A673 (cell line): ENCODE measurements at regions not wholly inside any gene's neighbourhood (a gene's known extent, or its start where the extent isn't known, plus 50 kb on each side); places are given as distances from the start of the nearest gene placed in this dataset.

ENCODE experiments used
- EZH2 ChIP-seq: fragments of 200-600 bp; sonication (generic); IDR thresholded peaks from 2 replicates; pipeline ENCODE4 v1.6.1; 2017; ENCODE audit warnings: borderline replicate concordance, low read depth, mild to moderate bottlenecking, mixed read lengths, antibody characterized with exemption, low read length; ENCODE audit not compliant: poor library complexity, severe bottlenecking
- TF ChIP-seq, protein P1 (sequence below): fragments of 300-800, 200-600 bp; sonication (generic); conservative IDR thresholded peaks from 2 replicates; pipeline ENCODE4 v1.5.1; 2017; ENCODE audit warnings: low read depth, mild to moderate bottlenecking, antibody characterized with exemption, low read length, moderate library complexity, mixed read lengths

GRCh38 chr3:103513003-103513402 lies 1078.2 kb downstream of the ZPLD1 start:
- TF ChIP-seq, protein P1, sequence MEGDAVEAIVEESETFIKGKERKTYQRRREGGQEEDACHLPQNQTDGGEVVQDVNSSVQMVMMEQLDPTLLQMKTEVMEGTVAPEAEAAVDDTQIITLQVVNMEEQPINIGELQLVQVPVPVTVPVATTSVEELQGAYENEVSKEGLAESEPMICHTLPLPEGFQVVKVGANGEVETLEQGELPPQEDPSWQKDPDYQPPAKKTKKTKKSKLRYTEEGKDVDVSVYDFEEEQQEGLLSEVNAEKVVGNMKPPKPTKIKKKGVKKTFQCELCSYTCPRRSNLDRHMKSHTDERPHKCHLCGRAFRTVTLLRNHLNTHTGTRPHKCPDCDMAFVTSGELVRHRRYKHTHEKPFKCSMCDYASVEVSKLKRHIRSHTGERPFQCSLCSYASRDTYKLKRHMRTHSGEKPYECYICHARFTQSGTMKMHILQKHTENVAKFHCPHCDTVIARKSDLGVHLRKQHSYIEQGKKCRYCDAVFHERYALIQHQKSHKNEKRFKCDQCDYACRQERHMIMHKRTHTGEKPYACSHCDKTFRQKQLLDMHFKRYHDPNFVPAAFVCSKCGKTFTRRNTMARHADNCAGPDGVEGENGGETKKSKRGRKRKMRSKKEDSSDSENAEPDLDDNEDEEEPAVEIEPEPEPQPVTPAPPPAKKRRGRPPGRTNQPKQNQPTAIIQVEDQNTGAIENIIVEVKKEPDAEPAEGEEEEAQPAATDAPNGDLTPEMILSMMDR: no peak
- TF ChIP-seq EZH2: no peak
